ENCODE measurements at regions not wholly inside any gene's neighbourhood (a gene's known extent, or its start where the extent isn't known, plus 50 kb on each side); places are given as distances from the start of the nearest gene placed in this dataset.
"Not testable (repeated sequence)": the region's sequence is repeated elsewhere in the genome, so short reads cannot be mapped to it uniquely, and the experiment has no call there.

DNA sequence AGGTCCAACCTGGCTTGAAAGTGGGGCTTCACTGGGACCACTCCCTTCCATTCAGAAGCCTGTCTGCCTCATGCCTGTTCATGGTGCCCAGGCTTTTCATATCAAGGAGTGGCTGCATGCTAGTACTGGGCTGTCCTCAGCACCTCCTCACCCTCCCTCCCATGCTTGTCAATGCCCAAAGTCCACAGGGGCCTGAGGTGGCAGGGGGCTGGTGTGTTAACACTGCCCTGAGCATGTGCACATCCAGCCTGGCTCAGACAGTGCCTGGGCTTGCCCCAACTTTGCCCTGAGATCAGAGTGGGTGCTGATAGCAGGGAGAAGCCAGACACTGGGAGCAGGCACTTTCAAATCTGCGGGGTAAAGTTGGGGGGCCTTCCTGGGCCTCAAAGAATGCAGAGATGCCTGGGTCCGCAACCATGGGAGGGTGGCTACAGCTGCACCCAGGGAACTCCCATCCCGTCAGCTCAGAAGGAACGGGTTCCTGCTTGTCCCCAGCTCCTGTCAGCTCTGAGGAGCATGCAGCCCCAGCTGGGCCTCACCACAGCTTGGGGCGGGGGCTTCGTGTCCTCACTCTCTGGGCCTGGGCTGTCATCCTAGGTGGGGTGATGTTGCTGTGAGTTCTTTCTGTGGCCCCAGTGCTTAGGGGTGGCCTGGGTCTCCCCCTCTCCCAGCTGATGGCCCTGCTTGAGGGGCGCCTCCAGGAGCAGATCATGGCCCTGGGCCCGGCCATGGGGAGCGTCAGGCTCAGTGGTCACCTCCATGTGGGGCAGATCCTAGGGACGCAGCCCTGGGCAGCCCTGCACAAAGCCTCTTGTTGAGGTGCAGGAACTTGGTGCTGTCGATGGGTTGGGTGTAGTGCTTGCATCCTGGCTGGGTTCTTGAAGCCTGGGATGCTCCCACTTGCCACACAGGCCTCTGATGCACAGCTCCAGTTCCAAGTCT, 830.6 kb upstream of the SLITRK5 start:
- intact Hi-C loops (cut with DNase I) = no loop called here

DNA sequence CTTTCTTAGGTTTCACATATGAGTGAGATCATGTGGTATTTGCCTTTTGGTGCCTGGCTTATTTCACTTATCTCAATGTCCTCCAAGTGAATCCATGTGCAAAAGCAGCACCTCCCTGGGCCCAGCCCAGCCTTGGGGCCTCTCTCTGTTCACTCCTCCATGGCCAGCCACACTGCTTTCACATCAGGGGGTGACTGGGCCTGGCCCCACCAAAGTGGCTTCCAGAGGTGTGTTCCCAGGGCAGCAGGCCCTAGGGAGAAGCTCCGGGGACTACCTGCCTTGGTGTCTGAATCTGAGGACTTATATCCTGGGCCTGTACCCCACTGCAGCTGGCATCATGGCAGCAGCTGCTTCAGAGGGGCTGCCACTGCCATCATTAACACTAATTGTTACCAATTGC, 829.9 kb upstream of the SLITRK5 start:
- intact Hi-C loops (cut with DNase I) = no loop called here
- peak in 1 of 10 donors; percentile 57 for DNase-seq

More for the DNA sequence above, 830.6 kb upstream of the SLITRK5 start:
- DNase-seq = peak in 3 of 10 donors; percentile 63 to 76 (median 66)

DNA sequence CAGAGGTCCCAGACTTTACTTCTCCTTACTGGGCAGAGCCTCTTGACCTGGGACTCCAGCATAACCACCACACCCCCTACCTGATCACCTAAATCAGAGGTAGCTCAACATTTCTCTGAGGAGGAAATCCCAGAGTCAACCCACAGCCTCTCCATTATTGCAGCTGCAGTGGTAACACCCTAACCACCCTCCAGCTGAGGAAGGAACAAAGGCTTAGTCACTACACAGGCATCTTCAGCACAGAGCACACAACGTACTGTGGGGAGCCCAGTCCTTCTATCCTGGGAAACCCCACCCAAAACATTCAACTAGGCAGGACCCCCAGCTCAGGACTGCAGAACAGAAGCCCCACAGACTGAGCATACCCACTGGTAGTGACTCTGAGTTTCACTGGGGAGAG, 824.7 kb upstream of the SLITRK5 start:
- no peak for DNase-seq
- intact Hi-C loops (cut with DNase I) = no loop called here

DNA sequence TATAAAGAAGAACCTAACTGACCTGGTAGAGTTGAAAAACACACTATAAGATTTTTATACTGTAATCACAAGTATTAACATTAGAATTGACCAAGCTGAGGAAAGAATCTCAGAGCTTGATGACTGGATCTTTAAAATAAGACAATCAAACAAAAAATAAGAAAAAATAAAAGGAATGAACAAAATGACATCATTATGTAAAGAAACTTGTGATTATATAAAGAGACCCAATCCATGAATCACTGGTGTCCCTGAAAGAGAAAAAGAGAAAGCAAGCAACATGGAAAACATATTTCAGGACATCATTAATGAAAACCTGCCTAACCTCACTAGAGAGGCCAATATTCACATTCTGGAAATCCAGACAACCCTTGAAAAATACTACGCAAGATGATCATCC, 822.5 kb upstream of the SLITRK5 start:
- intact Hi-C loops (cut with DNase I) = no loop called here
- no peak for DNase-seq

DNA sequence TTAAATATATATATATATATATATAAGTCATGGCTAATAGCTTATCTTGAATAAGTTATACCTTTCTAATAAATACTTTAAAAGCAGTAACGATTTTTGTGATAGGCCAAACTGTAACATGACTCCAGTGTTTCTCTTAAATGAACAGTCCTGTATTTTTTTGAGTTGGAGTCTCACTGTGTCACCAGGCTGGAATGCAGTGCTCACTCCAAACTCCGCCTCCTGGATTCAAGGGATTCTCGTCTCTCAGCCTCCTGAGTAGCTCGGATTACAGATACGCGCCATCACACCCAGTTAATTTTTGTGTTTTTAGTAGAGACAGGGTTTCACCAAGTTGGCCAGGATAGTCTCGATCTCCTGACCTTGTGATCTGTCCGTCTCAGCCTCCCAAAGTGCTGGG, 814.2 kb upstream of the SLITRK5 start:
- intact Hi-C loops (cut with DNase I) = no loop called here
- no peak for DNase-seq

DNA sequence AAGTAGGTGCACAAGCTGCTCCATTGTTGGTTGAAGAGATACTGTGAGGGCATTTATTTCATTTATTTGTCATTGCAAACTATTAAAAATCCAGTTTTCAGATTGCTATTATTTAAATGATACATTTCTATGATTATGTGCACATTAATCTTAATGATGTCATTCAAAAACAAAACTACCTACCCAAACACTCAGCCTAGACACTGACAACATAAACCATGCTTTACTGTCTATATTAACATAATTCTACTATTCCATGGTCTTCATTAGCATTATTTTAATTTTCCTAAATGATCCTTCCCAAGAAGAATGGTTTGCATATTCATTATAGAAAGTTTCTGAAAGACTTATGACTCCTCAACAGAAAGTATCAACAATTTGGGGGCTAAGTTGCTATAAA, 813.0 kb upstream of the SLITRK5 start:
- no peak for DNase-seq
- intact Hi-C loops (cut with DNase I) = no loop called here

DNA sequence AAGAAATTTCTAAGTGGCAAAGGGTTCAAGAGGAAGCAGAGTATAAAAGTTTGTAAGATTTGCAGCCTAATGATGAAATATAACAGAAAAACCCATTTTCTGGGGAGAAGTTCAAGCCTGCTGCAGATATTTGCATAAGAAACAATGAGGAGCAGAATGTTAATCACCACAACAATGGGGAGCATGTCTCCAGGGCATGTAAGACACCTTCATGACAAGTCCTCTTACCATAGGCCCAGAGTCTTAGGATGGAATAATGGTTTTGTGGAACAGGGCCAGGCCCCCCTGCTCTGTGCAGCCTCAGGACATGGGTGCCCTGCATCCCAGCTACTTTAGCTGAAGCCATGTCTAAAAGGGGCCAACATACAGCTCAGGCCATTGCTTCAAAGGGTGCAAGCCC, 809.0 kb upstream of the SLITRK5 start:
- no peak for DNase-seq
- intact Hi-C loops (cut with DNase I) = no loop called here

DNA sequence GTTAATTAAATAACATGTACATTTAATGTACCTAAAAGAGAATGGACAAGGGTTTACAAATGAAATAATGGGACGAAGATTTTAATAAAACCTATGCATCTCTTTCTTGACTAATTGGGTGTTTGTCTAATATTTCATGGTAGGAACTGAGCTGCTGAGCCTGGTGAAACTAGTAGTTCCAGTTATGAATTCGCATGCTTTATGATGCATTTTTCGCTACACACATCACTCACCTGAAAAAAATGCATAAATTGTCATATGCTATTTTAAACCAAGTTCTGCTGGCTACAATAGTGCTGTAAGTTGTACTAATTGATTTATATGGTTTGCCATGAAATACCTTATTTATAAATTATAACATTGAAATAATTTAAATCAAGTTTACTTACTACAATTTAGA, 806.8 kb upstream of the SLITRK5 start:
- DNase-seq = no peak
- intact Hi-C loops (cut with DNase I) = no loop called here

DNA sequence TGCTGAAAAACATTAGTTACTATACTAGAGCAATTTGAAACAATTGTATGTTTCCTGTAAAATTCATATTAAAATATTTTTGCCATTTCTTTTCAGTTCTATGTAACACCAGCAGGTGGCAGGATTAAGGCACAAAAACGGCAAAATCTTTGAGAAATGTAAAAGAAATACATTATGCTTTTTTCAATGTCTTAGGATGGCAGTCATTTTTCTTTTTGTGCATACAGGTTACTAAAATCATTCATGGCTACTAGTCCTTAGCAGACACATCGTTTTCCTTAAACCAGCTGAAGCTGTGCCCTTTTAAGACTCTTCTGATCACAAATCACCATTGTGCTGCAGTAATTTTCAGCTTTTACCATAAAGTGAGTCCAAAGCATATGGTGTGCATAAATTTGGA, 800.7 kb upstream of the SLITRK5 start:
- DNase-seq = no peak

DNA sequence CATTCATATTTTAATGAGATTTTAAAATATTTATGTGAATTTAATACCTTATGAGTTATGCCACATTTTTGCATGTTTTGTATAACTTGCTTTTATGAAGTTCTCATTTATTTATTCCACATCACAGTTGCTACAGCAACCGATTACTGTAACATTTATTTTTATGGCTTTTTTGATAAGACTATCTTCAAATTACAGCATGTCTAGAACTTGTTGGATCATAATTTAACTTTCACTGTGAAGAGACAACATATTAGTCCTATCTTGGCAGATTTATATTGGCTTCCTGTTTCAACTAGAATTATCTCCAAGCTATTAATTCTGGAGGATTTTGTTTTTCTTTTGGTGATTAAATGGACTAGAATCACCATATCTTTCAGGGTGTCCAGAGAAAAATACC, 793.7 kb upstream of the SLITRK5 start:
- no peak for DNase-seq
- intact Hi-C loops (cut with DNase I) = loop anchor here (10.0 kb wide), 1 partner anchor 787 kb away; no protein-coding TSS in a partner anchor

More for the DNA sequence above, 800.7 kb upstream of the SLITRK5 start:
- intact Hi-C loops (cut with DNase I) = loop anchor here (10.0 kb wide), 1 partner anchor 794 kb away; no protein-coding TSS in a partner anchor

DNA sequence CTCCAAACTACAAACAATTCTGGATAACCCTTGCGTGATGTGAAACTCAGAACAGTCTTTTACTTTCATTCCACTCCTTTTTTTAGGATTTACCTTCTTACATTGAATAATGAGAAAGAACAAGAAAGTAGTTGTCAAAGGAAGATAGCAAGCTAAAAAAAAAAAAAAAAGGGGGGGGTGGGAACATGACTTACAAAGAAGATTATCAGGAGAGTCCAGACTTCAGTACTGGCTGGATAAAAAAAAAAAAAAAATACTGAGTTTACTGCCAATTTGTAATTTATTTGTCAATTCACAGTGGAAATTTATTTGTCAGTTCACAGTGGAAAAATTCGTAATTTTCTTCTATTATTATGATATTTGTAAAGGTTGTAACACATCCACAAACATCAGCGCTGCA, 792.4 kb upstream of the SLITRK5 start:
- intact Hi-C loops (cut with DNase I) = loop anchor here (10.0 kb wide), 1 partner anchor 786 kb away; no protein-coding TSS in a partner anchor

DNA sequence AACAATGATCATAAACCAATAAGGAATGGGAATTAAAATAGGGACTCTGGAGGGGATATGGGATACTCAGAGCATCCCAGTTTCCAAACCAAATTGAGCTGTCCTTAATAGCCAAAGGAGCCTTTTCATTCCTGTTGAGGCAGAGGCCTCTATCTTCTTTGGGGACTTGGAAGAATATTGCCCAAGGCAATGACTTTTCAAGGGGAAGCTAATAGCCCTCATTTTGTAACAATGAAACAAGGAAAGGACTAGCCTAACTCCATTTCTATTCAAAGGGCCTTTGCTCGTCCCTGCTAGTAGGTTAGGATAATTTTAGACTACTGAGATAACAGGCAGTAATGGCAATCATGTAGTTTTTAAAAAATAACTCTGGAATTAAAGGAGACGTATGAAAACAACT, 789.8 kb upstream of the SLITRK5 start:
- no peak for DNase-seq
- intact Hi-C loops (cut with DNase I) = no loop called here

More for the DNA sequence above, 792.4 kb upstream of the SLITRK5 start:
- no peak for DNase-seq

DNA sequence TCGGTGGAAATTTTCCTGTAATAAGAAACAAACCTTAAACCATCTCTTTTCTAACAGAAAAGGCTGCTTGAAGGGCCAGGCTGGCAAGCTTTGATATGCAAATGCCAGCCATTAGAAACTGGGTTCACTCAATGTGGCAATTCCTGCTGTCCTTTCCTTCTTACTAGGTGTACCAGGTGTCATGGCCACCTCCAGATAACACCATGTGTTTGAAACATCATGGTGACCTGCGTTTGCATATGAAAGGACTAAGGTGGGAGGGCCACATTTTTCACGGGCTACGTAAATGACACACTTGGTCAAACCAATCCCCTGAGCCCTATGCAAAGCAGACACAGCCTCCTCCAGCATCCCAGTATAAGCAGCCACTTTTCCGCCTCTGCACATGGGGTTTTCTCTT, 789.1 kb upstream of the SLITRK5 start:
- intact Hi-C loops (cut with DNase I) = no loop called here
- no peak for DNase-seq

DNA sequence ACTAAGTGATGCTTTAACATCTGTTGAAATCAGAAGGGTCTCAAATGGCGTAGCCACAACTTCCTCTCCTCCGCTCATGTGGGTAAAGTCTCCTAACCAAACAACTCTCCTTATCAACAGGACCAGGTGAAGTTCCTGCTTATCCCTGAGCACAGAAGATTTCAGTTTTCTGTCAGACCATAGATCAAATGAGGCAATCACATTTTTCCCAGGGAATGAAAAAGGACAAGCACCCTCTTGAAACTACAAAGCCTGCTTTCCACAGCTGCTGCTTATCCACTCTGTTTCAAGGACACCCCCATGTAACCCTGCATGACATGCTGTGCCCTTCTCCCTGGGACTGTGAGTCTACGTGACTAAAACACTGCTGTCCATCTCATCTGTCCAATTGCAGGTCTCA, 788.3 kb upstream of the SLITRK5 start:
- DNase-seq = peak in 1 of 10 donors; percentile 29
- intact Hi-C loops (cut with DNase I) = no loop called here

DNA sequence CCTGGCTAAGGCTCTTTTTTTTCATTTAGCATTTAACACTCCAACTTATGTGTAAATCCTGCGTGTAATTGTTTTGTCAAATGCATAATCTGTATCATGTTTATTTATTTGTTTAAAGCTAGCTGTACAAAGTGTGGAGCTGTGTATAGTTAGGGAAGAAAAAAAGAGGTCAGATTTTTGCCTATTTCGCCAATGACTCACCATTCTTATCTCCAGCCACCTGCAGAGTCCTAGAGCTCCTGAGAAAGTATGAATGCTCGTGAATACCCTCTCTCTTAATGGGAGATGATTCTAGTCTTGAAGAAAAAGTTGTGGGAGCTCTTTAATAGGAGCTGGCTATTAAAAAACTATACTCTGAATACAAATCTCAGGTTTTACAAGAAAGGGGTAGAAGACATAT, 778.8 kb upstream of the SLITRK5 start:
- intact Hi-C loops (cut with DNase I) = no loop called here
- DNase-seq = no peak

DNA sequence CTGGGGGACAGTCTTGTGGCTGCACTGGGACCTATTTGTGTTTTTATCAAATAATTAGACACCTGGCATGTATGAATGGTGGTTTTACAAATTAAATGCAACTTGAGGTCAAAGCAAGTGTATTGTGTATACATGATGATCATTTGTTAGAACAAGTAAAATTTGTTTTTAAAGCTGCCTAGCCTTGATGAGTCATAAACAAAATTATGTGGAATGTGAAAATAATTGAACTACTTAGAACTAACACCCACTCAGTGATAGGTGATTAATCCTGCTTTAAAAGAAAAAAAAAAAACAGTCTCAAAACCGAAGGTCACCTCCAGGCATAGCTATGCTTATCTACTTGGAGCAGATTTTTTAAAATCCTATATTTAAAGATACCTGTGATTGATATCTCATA, 770.3 kb upstream of the SLITRK5 start:
- DNase-seq = no peak
- intact Hi-C loops (cut with DNase I) = no loop called here

DNA sequence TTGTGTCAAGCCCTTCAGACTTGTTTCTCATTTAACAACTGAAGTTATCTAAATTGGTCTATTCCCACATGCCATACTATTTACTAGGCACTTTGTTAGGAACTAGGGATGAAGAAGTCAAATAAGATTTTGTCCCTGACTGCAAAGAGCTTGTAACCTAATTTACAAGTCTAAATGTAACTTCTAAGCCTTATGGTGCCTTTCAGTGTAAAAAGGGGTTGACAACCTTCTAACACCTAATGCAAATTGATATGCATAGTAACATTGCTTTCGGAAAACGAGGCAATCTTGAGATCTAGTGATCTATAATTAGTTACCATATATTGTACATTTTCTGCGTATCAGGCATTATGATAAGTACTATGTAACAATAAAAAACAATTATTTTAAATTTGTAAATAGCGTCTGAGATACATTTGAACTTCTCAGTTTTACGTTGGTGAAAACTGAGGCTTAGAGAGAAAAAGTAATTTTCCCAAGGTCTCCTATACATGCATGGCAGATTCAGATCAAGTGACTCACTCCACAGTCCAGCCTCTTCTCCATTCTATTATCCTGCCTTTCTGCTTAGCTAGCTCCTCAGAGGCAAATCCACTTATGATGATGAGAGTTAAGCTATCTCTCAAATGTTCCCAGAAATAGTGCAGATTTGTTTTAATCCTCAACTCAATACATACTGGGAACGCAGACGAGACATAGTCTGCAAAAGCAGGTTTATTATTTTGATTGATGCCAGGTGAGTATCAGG, 764.9 kb upstream of the SLITRK5 start:
- intact Hi-C loops (cut with DNase I) = no loop called here
- no peak for DNase-seq

DNA sequence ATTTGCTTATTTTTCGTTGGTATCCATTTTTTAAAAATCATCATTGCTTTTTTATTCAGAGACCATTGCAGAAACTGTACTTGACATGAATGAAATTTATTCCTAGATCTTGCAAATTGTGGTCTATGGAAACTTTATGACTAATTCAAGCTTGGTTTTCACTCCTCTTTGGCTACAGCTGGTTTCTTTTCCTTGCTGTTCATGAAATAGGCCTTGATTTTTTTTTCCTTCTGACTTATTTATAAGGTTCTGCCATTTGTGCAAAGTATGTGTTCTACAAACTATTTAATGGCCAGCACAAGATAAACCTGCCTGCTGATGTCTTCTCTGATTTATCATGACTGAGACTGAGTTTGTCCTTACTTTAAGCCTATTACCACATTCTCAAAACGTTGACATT, 764.0 kb upstream of the SLITRK5 start:
- DNase-seq = no peak
- intact Hi-C loops (cut with DNase I) = no loop called here

DNA sequence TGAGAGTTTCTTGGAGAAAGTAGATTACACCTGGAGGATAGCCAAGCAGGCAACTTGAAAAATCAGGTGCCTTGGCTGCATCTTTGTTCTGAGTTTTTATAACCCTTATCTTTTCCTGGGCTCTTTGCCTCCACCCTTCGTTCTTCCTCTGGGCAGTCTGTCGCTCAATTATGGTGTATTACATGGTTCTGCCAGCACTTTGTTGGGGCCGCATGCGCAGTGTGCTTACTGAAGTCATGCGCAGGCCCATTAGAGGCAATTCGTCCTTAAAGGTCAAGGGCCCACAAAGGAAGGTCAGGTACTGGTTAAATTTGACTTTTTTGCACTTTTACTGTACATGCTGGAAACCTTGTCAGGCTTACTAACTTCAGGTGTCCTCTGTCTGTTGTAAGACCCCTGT, 761.9 kb upstream of the SLITRK5 start:
- DNase-seq = no peak
- intact Hi-C loops (cut with DNase I) = no loop called here

DNA sequence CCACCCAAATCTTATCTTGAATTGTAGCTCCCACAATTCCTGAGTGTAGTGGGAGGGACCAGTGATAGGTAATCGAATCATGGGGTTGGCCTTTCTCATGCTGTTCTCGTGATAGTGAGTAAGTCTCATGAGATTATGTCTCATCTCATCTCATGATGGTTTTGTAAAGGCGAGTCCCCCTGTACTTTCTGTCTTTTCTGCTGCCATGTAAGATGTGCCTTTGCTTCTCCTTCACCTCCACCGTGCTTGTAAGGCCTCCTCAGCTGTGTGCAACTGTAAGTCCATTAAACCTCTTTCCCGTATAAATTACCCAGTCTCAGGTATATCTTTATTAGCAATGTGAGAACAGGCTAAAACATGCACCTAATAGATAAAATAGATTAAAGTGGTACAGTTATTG, 756.4 kb upstream of the SLITRK5 start:
- DNase-seq = no peak
- intact Hi-C loops (cut with DNase I) = no loop called here

DNA sequence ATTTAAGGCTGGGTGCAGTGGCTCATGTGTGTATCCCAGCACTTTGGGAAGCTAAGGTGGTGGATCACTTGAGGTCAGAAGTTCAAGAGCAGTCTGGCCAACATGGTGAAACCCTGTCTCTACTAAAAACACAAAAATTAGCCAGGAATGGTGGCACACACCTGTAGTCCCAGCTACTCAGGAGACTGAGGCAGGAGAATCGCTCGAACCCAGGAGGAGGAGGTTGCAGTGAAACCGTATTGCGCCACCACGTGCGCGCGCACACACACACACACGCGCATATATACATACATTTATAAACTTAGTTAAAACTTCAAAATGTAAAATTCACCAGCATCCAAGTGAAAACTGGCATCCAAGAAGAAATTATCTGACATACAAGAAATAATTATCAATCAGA, 753.7 kb upstream of the SLITRK5 start:
- intact Hi-C loops (cut with DNase I) = not testable (repeated sequence)
- peak in 1 of 10 donors; percentile 52 for DNase-seq

DNA sequence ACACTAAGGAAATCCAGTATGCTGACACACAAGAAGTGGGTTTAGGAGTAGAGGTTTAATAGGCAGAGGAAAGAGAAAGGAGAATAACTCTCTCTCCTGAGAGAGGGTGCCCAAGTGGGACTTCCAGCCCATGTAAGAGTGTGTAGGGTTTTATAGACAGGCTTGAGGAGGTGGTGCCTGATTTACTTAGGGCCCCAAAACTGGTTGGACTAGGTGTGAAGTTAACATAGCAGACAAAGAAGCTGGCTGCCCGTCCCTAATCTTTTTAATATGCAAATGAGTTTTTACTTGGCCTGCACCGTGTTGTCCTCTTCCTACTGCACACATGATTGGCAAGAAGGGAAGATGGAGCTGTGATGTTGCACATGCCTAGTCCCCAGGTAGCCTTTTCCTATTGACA, 752.5 kb upstream of the SLITRK5 start:
- intact Hi-C loops (cut with DNase I) = no loop called here
- no peak for DNase-seq
